ENCODE measurements at regions not wholly inside any gene's neighbourhood (a gene's known extent, or its start where the extent isn't known, plus 50 kb on each side); places are given as distances from the start of the nearest gene placed in this dataset.

DNA sequence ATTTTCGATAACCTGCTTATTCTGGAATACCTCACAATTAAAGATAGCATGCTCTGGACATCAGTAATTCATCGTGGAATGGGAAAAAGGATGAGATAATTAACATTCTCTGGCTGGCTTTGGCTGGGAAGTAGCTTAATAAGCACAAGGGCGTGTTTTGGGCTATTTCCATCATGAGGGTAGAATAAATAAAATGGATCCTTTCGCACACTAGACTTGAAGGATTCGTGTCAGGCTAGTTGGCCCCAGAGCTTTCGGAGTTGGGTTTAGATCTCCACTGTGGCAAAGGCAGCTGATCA, 151.2 kb upstream of the ADRA1B start:
- no peak overlapping the region for H3K27ac ChIP-seq (ENCODE audit: insufficient read depth, low read depth, low read length)
- H3K27me3 ChIP-seq (ENCODE audit: control insufficient read depth in 2 of 2, insufficient read depth in 2 of 2, low read length in 2 of 2), result no peaks in the 10 kb centered on the region
- H4K20me1 ChIP-seq (replicated peaks; ENCODE audit: control insufficient read depth, extremely low read depth, insufficient read depth, low read length), result no peaks in the 10 kb centered on the region
- FAIRE-seq (no peak), DNase-seq (ENCODE audit: low read depth, low spot score) (no peak)
- no peaks in the 10 kb centered on the region for H3K79me2 ChIP-seq (ENCODE audit: control insufficient read depth, insufficient read depth, low read length)
- TF ChIP-seq EZH2 (IDR thresholded peaks at IDR 0.05; ENCODE audit: borderline replicate concordance, low read depth, low read length, severe bottlenecking) (no peak), FOS (IDR thresholded peaks at IDR 0.05; ENCODE audit: borderline replicate concordance, insufficient read depth, low read length) (no peak), JUN (IDR thresholded peaks at IDR 0.05; ENCODE audit: borderline replicate concordance, insufficient read depth, insufficient read length, low read depth) (no peak), POLR2AphosphoS5 (IDR thresholded peaks at IDR 0.05; ENCODE audit: insufficient read depth, low read depth, low read length) (no peak)
- TF ChIP-seq, protein P1, sequence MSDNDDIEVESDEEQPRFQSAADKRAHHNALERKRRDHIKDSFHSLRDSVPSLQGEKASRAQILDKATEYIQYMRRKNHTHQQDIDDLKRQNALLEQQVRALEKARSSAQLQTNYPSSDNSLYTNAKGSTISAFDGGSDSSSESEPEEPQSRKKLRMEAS (IDR thresholded peaks at IDR 0.05; ENCODE audit: insufficient read depth, insufficient read length), result no peak
- TF ChIP-seq, protein P2, sequence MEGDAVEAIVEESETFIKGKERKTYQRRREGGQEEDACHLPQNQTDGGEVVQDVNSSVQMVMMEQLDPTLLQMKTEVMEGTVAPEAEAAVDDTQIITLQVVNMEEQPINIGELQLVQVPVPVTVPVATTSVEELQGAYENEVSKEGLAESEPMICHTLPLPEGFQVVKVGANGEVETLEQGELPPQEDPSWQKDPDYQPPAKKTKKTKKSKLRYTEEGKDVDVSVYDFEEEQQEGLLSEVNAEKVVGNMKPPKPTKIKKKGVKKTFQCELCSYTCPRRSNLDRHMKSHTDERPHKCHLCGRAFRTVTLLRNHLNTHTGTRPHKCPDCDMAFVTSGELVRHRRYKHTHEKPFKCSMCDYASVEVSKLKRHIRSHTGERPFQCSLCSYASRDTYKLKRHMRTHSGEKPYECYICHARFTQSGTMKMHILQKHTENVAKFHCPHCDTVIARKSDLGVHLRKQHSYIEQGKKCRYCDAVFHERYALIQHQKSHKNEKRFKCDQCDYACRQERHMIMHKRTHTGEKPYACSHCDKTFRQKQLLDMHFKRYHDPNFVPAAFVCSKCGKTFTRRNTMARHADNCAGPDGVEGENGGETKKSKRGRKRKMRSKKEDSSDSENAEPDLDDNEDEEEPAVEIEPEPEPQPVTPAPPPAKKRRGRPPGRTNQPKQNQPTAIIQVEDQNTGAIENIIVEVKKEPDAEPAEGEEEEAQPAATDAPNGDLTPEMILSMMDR (IDR thresholded peaks at IDR 0.05; ENCODE audit: extremely low read depth in 1 of 2, insufficient read depth in 1 of 2, low read depth in 1 of 2, low read length in 2 of 2), result no peak
- H3K9me3 ChIP-seq (replicated peaks; ENCODE audit: control insufficient read depth, insufficient read depth, low read length), result no peaks in the 10 kb centered on the region
- H3K9ac ChIP-seq (replicated peaks; ENCODE audit: extremely low read depth, insufficient read depth, low read length), result no peak overlapping the region
- intact Hi-C loops (cut with micrococcal nuclease), result no loop called here
- dilution Hi-C loops (cut with MboI; ENCODE audit: extremely low pct_ligation_motif_present, low sequenced_read_pairs), result no loop called here
- no TSS peak for BruUV-seq (replicated peaks)
- H3K4me3 ChIP-seq (replicated peaks in 1 of 3; ENCODE audit: insufficient read depth in 1 of 3, low read depth in 1 of 3, low read length in 3 of 3), result no peak overlapping the region
- no peaks in the 10 kb centered on the region for H3K4me1 ChIP-seq (ENCODE audit: control insufficient read depth, extremely low read depth, insufficient read depth, low read length)
- POLR2A ChIA-PET, result no interaction called here
- H3K4me2 ChIP-seq (ENCODE audit: insufficient read depth, low read length), result no peak overlapping the region
- CTCF ChIA-PET, result interaction anchor here (1.0 kb wide), 1 partner anchor 18 kb away, joined by 3 read pairs; no protein-coding TSS in a partner anchor
- no peaks in the 10 kb centered on the region for H3K9me1 ChIP-seq (replicated peaks; ENCODE audit: control insufficient read depth, extremely low read depth, insufficient read depth, low read length)
- no peaks in the 10 kb centered on the region for H3K36me3 ChIP-seq (ENCODE audit: control insufficient read depth in 2 of 2, extremely low read depth in 1 of 2, insufficient read depth in 2 of 2, low read length in 2 of 2)
- no peak overlapping the region for H2AFZ ChIP-seq (ENCODE audit: low read depth, low read length)
